ENCODE measurements at regions not wholly inside any gene's neighbourhood (a gene's known extent, or its start where the extent isn't known, plus 50 kb on each side); places are given as distances from the start of the nearest gene placed in this dataset.

GRCh38 chr20:52869276-52869675 lies 102.9 kb upstream of the TSHZ2 start:
- no peaks in the 10 kb centered on the region for H3K79me2 ChIP-seq (ENCODE audit: insufficient read depth, low read length)
- no peak overlapping the region for H3K27ac ChIP-seq (ENCODE audit: extremely low read length, insufficient read depth, low read length)
- ChIA-PET POLR2A (no interaction called here), CTCF (ENCODE audit: low intra/inter-chr PET ratio, low total read pairs) (no interaction called here)
- intact Hi-C loops (cut with micrococcal nuclease; ENCODE audit: unreplicated experiment) (no loop called here), in situ Hi-C loops (cut with HindIII; ENCODE audit: extremely low pct_ligation_motif_present, low pct_unique_long_range_greater_than_20kb) (no loop called here)
- H3K4me2 ChIP-seq (ENCODE audit: low read depth, low read length): no peak overlapping the region
- ATAC-seq: no peak
- H2AFZ ChIP-seq (ENCODE audit: low read length): no peak overlapping the region
- no peak for FAIRE-seq
- no peaks in the 10 kb centered on the region for H3K36me3 ChIP-seq (replicated peaks in 1 of 2; ENCODE audit: control insufficient read depth in 1 of 2, insufficient read depth in 2 of 2, low read length in 2 of 2)
- no peak overlapping the region for H3K9ac ChIP-seq (ENCODE audit: insufficient read depth, low read depth, low read length)
- 0 out of 2 replicates have a peak, but pooled peaks cover 15% of the 10 kb centered on the region for H3K9me3 ChIP-seq (ENCODE audit: low read length)
- no peak overlapping the region for H3K4me3 ChIP-seq (replicated peaks in 1 of 3; ENCODE audit: insufficient read depth in 1 of 3, low read depth in 2 of 3, low read length in 3 of 3)
- no peaks in the 10 kb centered on the region for H3K4me1 ChIP-seq (ENCODE audit: insufficient read depth, low read length)
- no TSS peak for BruUV-seq (replicated peaks)
- no peaks in the 10 kb centered on the region for H4K20me1 ChIP-seq (ENCODE audit: insufficient read depth, low read length)
- no peak for TF ChIP-seq RCOR2 (CRISPR knock-in tag; IDR thresholded peaks at IDR 0.05)
- TF ChIP-seq TBX3 (IDR thresholded peaks at IDR 0.05; ENCODE audit: borderline replicate concordance): no peak
- no peak for TF ChIP-seq SIN3A (IDR thresholded peaks at IDR 0.05; ENCODE audit: borderline replicate concordance, low read depth, low read length)
- TF ChIP-seq ZBTB37 (CRISPR knock-in tag; IDR thresholded peaks at IDR 0.05): no peak
- no peak for TF ChIP-seq SMYD3 (CRISPR knock-in tag; IDR thresholded peaks at IDR 0.05)
- no peak for TF ChIP-seq GPBP1L1 (CRISPR knock-in tag; IDR thresholded peaks at IDR 0.05)
- no peak for TF ChIP-seq HOXA9 (CRISPR knock-in tag; IDR thresholded peaks at IDR 0.05; ENCODE audit: borderline replicate concordance)
- TF ChIP-seq ZNF724P (CRISPR knock-in tag; IDR thresholded peaks at IDR 0.05; ENCODE audit: borderline replicate concordance): no peak
- TF ChIP-seq ZNF33B (CRISPR knock-in tag; IDR thresholded peaks at IDR 0.05): no peak
- no peak for TF ChIP-seq HNRNPL (IDR thresholded peaks at IDR 0.05; ENCODE audit: low read depth, low read length)
- TF ChIP-seq ZNF17 (CRISPR knock-in tag; IDR thresholded peaks at IDR 0.05): no peak
- no peak for TF ChIP-seq ZNF558 (CRISPR knock-in tag; IDR thresholded peaks at IDR 0.05; ENCODE audit: borderline replicate concordance)
- no peak for TF ChIP-seq ZNF232 (CRISPR knock-in tag; IDR thresholded peaks at IDR 0.05; ENCODE audit: borderline replicate concordance)
- TF ChIP-seq IKZF4 (CRISPR knock-in tag; IDR thresholded peaks at IDR 0.05; ENCODE audit: borderline replicate concordance, low read depth, not compliant biosample characterization): no peak
- no peak for TF ChIP-seq ZNF720 (CRISPR knock-in tag; IDR thresholded peaks at IDR 0.05)
- no peak for TF ChIP-seq RNF219 (CRISPR knock-in tag; IDR thresholded peaks at IDR 0.05)
- TF ChIP-seq MYC (CRISPR knock-in tag; IDR thresholded peaks at IDR 0.05; ENCODE audit: borderline replicate concordance): no peak
- TF ChIP-seq NKX3-1 (CRISPR knock-in tag; IDR thresholded peaks at IDR 0.05): no peak
- no peak for TF ChIP-seq ZNF256 (CRISPR knock-in tag; conservative IDR thresholded peaks at IDR 0.05)
- no peak for TF ChIP-seq HOXA5 (CRISPR knock-in tag; IDR thresholded peaks at IDR 0.05)
- H3K27me3 ChIP-seq (ENCODE audit: control insufficient read depth in 1 of 2, insufficient read depth in 2 of 2, low read length in 2 of 2): no peaks in the 10 kb centered on the region
- WGBS (ENCODE audit: low lambda C conversion rate): 28% methylated on average over 2 of the region's 2 CpGs
- no peak for DNase-seq (ENCODE audit: low spot score)
